GM21529 (cell line): ENCODE measurements at regions not wholly inside any gene's neighbourhood (a gene's known extent, or its start where the extent isn't known, plus 50 kb on each side); places are given as distances from the start of the nearest gene placed in this dataset.

Source experiments
- ATAC-seq: cut with Tn5 transposase; IDR thresholded peaks from one replicate; pipeline ENCODE4 v1.9.1; 2021; ENCODE audit not compliant: unreplicated experiment

DNA sequence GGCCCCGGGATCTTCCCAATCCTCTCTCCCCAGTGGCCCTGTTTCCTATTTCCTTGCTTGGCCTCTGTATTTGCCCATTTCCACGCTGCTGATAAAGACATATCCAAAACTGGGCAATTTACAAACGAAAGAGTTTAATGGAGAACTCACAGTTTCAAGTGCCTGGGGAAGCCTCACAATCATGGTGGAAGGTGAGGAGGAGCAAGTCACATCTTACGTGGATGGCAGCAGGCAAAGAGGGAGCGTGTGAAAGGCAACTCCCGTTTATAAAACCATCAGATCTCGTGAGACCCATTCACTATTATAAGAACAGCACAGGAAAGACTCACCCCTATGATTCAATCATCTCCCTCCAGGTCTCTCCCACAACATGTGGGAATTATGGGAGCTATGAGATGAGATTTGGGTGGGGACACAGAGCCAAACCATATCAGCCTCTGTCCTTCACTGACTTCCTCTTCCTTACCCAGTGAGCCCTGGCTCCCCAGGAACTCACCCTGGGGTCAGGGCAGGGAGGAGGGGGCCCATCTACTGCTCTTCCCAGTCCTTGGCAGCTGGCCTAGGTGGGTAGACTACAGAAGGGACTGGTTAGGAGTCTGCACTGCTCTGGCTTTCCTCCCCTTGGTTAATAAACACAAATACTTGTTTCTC is 105.8 kb upstream of the MYCN start:
- no peak for ATAC-seq

DNA sequence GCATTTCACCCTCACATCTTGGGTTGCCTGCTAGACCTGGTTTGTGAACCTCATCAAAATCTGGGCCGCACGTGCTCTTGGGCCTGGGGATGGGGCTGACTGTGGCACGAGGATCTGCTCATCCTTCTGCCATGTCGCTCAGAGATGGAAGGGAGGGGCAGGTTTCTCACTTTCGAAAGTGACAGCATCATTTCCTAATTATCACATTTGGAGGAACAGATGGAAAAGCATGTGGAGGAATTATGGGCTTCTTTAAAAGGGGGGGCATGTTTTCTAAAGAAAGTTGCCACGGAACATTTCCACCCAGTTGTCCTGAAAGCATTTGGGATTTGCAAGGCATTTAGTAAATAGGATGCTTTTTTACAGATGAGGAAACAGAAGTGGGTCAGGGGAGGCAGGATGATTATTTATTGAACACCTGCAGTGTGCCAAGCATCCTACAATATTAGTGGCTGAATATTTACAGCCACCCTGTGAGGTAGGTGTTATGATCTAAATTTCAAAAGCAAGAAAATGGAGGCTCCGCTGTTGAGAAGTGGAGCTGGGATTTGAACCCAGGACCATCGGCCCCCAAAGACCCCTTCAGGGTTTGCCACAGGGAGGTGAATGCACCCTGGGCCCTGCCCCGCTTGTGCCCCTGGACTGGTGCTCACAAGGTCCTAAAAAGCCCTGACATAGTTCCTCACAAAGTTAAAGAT is 104.2 kb upstream of the MYCN start:
- ATAC-seq = no peak

DNA sequence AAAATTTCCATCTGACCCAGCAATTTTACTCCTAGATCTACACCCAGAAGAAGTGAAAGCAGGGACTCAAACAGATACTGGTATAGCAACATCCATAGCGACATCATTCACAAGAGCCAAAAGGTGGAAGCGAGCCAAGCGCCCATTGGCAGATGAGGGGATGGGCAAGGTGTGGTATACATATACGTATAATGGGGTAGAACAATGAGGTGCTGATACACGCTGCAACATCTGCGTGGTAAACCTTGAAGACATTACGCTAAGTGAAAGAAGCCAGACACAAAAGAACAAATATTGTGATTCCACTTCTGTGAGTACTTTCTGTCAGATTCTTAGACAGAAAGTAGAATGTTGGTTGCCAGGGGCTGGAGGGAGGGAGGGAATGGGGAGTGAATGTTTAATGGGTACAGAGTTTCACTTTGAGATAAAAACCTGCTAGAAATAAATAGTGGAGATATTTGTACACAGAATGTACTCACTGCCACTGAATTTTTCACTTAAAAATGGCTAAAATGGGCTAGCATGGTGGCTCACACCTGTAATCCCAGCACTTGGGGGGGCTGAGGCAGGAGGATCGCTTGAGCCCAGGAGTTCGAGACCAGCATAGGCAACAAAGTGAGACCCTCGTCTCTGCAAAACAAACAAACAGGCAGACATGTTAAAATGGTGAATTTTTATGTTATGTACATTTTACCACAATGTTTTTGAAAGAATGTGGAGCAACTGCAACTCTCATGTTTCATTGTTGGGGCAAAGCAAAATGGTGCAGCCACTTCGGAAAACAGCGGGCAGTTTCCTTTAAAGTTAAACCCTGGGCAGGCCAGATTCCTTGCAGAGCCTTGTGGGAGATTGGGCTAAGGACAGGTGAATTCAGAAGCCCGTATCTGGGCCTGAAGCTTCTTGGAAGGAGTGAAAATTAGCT is 103.4 kb upstream of the MYCN start:
- no peak for ATAC-seq

DNA sequence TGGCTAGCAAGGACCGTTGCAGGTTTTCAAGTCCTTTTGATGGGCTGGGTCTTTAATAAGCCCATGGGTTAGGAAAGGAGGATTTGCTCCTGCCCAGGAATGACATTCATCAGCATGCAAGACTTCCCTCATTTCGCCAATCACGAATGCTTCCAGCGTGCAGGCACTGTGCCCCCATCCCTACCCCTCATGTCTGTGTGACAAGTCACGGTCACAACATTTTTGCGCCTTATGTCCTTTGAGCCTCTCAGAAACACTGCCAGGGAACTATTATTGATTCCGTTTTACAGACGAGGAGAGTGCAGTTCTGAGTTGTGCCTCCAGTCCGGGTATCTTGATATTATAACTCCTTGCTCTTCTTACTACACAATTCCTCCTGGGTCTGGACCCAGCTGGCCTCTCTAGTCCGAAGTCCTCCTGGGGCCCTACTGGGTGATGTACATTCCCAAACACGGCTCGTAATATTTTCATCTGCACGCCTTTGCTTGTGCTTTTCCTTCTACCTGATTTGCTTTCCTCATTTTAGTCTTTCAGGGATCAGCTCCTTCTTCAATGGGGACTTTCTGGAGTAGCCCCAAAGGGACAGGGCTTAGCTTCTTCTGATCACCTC is 101.8 kb upstream of the MYCN start:
- ATAC-seq = no peak

DNA sequence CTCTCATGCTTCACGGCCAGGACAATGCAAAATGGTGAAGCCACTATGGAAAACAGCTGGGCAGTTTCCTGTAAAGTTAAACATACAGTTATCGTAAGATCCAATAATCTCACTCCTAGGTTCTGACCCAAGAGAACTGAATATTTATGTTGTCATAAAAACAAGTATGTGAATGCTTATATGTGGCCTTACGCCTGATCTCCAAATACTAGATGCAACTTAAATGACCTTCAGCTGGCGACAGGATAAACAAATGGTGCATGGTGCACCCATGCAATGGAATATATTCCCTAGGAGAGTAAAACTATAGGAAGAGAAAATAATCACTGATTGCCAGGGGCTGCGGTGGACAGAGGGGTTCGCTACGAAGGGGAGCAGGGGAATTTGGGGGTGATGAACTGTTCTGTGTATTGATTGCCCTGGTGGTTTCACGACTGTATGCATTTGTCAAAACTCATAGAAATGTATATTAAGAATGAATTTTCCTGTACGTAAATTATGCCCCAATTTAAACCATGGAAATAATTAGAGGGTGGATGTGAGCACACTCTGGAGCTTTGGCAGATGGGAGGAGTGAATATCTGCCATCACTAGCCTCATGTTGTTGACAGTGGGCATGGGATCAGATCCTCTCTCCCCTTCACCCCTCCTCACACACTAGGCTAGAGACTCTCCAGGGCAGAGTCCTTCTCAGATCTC is 100.8 kb upstream of the MYCN start:
- no peak for ATAC-seq

DNA sequence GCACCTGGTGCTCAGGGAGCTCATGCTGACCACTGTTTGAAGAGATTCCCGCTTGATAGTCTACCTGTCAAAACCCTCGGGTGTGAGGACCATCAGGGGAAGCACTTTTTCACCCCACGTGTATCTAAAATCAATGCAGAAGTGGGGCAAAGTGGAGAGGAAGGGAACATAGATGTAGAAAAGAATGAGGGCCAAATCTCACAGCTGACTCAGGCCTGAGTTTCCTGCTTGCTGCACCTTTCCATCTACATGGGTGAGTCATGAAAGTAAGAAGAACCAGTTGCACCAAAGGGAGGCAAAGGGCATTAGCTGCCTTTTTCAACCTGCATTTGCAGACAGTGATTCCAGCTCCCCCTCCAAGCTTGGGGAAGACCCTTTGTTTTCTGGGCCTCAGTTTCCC is 100.2 kb upstream of the MYCN start:
- ATAC-seq = no peak

DNA sequence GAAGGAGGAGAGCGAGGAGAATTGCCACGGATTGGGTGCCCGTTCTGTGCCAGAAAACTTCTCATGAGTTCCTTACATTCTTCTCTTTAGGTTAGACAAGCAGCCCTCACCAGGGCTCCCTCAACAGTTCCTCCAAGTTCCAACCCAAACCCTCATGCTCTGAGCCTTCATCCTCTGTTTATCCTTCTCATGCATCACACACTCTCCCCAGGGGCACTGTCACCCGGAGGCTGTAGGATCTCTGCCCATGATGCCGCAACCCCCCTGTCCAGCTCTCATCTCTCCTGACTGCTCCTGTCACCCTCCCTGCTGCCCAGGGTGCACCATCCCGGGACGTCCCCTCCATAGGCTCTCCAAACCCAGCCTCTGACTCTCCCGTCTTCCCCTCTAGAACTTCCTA is 99.4 kb upstream of the MYCN start:
- no peak for ATAC-seq

DNA sequence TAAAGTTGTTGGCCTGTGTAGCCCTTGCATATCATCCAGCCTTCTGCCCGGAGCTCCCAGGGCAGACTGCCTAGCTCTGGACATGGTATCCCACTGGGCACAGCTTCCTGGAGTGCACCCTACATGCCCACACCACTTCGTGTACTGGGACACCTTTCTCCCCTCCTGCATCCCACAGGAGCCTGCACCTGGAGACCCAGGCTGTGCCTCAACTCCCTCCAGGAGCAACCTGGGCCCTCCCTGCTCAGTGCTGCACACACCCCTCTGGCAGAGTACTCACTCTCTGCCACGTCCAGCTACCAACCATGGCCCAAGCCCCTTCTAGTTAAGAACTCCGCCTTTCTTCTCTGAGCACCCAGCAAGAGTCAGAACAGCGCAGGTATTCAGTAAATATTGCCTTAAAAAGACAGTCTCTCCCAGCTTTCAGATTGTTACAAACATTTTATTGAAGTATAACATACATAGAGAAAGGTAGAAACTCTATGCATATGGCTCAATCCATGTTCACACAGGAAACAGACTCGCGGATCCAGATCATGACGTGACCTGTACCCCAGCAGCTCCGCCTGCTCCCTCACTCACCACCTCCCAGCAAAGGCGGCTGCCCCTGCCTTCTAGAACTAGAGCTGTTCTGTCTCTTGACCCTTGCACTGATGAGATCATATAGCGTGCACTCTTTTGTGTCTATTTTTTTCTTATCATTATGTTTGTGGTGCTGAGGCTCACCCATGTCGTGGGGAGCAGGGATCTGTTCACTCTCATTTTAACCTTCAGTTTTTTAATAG is 98.4 kb upstream of the MYCN start:
- no peak for ATAC-seq

DNA sequence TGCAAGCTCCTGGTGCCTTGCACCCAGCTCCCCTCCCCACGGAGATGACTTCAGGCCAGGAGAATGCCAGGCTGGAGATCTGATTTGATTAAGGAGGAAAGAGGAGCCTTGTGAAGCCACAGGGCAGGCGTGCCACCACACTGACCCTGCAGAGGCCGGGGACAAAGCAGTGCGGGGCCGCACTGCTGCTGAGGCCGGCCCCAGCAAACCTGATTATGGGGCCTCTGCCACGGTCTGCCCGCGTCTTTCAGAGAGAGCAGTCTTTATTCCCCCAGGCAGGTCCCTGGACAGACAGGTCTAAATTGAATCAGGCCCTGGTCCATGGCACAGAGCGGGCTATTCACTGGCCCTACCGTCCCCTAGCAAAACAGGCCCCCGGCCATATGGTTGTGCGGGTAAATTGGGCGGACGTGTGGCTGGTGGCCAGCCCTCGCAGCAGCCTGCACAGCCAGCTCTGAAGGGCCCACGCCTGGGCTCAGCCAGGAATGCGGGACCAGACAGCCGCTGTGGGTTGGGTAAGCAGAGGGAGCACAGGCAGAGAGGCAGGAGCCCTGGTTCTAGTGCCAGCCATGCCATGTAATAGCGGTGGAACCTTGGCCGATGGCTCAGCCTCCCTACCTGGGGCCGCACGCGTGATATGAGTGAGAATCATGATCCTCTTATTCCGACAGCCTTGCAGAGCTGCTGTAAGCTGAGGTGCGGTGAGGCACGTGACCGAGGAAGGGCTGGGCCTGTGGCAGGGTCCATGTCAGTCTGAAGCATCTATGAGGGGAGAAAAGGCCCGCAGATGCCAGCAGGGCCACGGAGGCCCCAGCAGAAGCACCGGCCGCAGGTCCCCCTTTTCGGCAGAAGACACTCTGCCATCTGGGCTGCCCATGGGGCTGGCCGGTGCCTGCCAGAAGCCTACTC is 97.3 kb upstream of the MYCN start:
- no peak for ATAC-seq

DNA sequence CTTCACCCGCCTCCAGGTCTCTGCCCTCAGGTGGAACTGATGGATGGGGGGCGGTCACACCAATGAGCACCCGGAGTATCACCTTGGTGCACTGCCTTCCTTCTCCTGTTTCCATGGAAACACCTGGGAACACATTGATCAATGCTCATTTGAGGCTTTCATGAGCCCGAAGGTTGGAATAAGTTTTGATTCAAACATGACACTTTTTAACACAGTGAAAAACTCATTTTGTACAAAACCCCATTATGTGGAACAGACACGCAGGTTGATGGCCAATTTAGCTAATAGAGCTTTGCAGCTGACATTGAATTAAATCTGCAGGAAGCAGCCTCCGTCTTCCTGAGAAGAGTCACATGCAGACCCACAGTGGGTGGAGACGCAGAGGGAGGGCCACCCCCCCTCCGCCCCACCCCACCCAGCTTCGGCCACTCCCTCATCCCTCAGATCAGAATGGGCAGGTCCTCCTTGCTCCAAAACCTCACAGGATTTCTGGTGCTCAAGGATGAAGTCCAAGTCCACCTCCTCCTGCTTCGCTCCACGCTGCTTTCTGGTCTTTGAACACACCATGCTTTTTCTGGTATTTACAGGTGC is 96.0 kb upstream of the MYCN start:
- no peak for ATAC-seq

DNA sequence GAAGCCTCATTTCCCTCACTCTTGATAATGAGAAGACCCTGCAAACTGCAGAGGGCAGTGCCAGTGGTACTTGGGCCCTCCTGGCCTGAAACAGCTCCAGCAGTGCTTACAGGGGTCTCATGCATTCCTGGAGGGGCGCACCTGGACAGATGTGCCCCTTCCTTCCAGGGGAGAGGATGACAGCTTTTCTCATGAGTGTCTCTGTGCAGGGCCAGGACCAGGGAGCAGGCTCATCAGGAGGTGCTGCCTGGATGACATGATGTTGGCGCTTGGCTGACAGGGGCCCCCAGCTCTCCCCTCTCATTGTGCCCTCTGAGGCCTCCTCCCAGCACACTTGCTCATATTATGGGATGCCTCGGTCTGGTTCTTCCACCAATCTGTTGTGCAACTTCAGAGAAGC is 95.1 kb upstream of the MYCN start:
- ATAC-seq = no peak

DNA sequence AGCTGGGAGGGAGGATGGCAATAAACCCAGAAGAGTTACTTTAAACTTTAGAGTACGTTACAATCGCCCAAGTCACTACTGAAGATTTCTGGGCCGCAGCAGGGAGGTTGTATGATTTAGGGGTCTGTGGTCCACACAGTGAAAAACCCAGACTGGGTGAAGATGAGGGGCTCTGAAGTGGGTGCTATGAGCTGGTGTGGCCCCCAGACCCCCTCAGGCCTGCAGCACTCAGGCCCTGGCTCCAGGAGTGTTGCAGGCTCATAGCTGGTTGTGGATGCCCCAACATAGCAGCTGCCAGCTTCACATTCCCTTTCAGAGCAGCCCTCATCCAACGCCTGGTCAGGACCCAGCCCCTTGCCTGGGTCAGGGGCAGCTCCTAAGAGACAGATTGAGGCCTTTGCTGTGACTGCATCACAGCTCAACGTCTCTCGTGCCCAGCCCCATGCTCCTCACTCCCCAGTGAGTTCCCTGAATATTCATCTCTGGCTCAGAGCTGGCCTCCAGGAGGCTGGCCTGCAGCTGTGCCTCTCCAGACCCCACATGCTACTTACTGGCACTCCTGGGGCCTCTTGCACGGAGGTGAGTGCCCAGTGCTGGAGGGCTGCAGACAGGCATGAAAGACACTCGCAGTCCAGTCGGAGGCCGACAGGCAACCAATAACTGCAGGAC is 94.5 kb upstream of the MYCN start:
- ATAC-seq = no peak

DNA sequence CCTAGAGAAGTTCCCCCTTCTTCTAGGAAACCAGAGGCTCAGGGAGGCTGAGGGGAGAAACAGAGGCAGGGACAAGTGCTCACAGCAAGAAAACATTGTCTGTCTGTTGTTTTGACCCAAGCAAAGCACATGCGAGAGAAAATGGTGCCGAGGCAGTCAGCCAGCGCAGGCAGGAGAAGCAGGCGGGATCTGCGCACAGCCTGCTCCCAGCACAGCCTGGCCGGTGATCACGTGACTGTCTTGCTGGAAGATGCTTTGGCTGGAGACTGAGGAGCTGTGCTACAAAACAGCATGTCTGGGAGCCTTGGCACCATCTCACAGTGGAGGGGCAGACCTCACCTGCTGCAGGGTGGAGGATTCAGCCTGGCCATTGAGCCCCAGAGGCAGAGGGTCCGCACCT is 93.7 kb upstream of the MYCN start:
- ATAC-seq = no peak

DNA sequence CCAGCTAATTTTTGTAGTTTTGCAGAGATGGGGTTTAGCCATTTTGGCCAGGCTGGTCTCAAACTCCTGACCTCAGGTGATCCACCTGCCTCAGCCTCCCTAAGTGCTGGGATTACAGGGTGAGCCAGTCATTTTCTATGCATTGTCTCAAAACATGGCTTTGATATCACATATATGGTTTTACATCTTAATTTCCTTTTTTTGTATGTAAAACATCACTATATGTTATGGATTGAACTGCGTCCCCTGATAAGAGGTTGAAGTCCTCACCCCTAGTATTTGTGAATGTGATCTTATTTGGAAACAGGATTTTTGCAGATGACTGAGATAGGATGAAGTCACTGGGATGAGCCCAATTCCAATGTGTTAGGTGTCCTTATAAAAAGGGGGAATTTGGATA is 89.8 kb upstream of the MYCN start:
- ATAC-seq = no peak

DNA sequence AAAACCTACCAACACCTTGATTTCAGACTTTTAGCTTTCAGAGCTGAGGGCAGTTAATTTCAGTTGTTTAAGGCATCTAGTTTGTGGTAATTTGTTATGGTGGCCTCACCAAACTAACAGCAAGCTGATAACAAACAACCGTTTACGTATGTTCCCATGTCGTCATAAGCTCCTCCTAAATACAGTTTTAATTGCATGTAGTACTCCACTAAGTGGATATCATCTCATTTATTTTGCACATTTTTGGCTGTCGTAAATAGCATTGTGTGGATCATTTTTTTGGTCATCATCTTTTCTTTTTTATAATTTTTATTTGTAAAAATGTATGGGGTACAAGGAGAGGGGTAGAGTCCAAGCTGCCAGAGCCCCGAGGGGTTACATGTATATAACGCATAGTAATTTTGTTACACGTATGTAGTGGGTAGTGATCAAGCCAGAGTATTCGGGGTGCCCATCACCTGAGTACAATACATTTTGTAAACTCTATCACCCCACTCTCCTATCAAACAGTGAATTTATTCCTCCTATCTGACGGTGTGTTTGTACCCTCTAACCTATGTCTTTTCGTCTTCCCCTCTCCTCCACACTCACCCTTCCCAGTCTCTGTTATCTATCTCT is 89.2 kb upstream of the MYCN start:
- no peak for ATAC-seq

DNA sequence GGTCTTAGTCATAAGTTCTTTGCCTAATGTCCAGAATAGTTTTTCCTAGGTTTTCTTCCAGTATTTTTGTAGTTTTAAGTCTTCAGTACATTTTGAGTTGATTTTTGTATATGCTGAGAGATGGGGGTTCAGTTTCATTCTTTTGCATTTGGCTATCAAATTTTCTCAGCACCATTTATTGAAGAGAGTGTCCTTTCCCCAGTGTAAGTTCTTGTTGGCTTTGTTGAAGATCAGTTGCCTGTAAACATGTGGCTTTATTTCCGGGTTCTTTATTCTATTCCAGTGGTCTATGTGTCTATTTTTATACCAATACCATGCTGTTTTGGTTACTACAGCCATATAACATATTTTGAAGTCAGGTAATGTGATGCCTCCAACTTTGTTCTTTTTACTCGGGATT is 87.5 kb upstream of the MYCN start:
- ATAC-seq = no peak

DNA sequence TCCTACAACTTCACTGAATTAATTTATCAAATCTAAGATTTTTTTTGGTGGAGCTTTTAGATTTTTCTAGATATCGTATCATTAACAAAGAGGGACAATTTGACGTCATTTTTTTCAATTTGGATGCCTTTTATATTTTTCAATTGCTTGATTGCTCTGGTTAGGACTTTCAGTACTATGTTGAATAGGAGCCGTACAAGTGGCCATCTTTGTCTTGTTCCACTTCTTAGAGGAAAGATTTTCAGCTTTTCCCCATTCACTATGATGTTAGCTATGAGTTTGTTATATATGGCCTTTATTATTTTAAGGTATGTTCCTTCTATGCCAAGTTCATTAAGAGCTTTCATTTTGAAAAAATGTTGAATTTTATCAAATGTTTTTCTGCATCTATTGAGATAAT is 86.4 kb upstream of the MYCN start:
- no peak for ATAC-seq

DNA sequence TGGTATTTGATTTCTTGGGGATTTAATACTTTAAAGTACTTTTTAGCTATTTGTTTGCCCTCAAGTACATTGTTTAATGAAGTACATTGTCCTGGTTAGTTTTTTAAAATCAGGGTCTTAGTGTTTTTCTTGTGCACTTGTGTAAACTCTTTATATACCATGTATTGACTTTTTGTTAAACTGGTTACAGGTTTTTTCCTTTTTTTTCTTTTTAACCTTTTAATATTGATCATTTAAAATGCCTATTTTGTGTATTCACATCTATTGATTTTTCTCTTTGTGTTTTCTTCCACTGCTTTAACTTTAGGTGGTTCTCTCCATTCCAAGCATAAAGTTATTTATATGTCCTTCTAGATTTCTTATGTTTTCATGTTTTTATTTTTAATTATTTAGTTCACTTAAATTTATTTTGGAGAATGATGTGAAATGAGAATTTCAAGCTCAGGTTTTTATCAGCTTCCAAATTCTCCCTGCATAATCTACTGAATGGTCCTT is 84.5 kb upstream of the MYCN start:
- no peak for ATAC-seq
